Parathyroid adenoma (tissue), 2 donors: ENCODE measurements at regions not wholly inside any gene's neighbourhood (a gene's known extent, or its start where the extent isn't known, plus 50 kb on each side); places are given as distances from the start of the nearest gene placed in this dataset.
"Not testable (repeated sequence)": the region's sequence is repeated elsewhere in the genome, so short reads cannot be mapped to it uniquely, and the experiment has no call there.

Experiments
- H2AFZ ChIP-seq: fragments of 300-600 bp; sonication (generic); one replicate; pipeline ENCODE4 v1.7.0; 2017; ENCODE audit warnings: antibody characterized with exemption, mild to moderate bottlenecking
- H3K27ac ChIP-seq: fragments of 300-600 bp; sonication (generic); one replicate; pipeline ENCODE4 v1.7.0; 2017
- H3K27me3 ChIP-seq: fragments of 300-600 bp; sonication (generic); one replicate; pipeline ENCODE4 v1.7.0; 2017; ENCODE audit warnings: low read length; ENCODE audit not compliant: control insufficient read depth, insufficient read depth
- H3K36me3 ChIP-seq: fragments of 300-600 bp; sonication (generic); one replicate; pipeline ENCODE4 v1.7.0; 2017; ENCODE audit warnings: low read length; ENCODE audit not compliant: control insufficient read depth, insufficient read depth
- H3K4me1 ChIP-seq: fragments of 300-600 bp; sonication (generic); one replicate; pipeline ENCODE4 v1.7.0; 2017; ENCODE audit warnings: control low read depth
- H3K4me2 ChIP-seq: fragments of 300-600 bp; sonication (generic); one replicate; pipeline ENCODE4 v1.7.0; 2017; ENCODE audit warnings: low read length
- H3K4me3 ChIP-seq: fragments of 300-600 bp; sonication (generic); one replicate; pipeline ENCODE4 v1.7.0; 2017; ENCODE audit warnings: low read depth, low read length
- H3K79me2 ChIP-seq: fragments of 300-600 bp; sonication (generic); one replicate; pipeline ENCODE4 v1.7.0; 2017; ENCODE audit warnings: control low read depth
- H3K9ac ChIP-seq: fragments of 300-600 bp; sonication (generic); one replicate; pipeline ENCODE4 v1.7.0; 2017; ENCODE audit warnings: mild to moderate bottlenecking
- H3K9me3 ChIP-seq: fragments of 300-600 bp; sonication (generic); one replicate; pipeline ENCODE4 v1.7.0; 2017; ENCODE audit warnings: low read length; ENCODE audit not compliant: control insufficient read depth
- CTCF ChIP-seq: fragments of 300-600 bp; sonication (generic); IDR thresholded peaks from one replicate; pipeline ENCODE4 v1.7.0; 2017; ENCODE audit warnings: antibody characterized with exemption, mild to moderate bottlenecking
- donor health status: primary hyperparathyroidism.

DNA sequence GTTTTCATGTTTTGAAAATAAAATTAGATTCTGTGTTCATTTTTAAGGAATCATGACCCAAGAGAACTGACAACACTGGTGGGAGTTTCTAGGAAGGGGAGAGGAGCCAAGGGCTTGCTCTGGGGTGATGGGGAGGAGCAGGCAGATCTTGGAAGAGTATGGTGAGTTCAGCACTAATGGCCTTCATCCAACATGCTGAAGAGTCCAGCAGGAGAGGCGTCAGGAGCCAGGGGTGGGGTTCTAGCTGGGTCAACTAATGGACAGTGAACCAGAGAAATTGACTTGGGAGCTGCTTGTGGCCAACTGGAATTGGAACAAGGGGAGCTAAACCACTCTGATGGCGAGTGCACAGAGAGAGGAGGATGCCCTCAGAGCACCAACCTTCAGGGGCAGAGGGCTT lies 107.1 kb downstream of the MRPL14 start:
- H3K79me2 ChIP-seq: no peaks in the 10 kb centered on the region
- no peaks in the 10 kb centered on the region for H3K27me3 ChIP-seq
- no peaks in the 10 kb centered on the region for H3K36me3 ChIP-seq
- no peak overlapping the region for H3K27ac ChIP-seq
- H3K4me2 ChIP-seq: no peak overlapping the region
- H3K4me3 ChIP-seq: no peak overlapping the region
- no peak overlapping the region for H3K9ac ChIP-seq
- no peak overlapping the region for H2AFZ ChIP-seq
- TF ChIP-seq CTCF: no peak
- H3K4me1 ChIP-seq: no peaks in the 10 kb centered on the region
- H3K9me3 ChIP-seq: no peaks in the 10 kb centered on the region

- not testable (repeated sequence) for H3K9me3 ChIP-seq, H3K79me2 ChIP-seq, H3K4me3 ChIP-seq
These were observed 109.9 kb downstream of the MRPL14 start for GRCh38 chr6:44017307-44017706.

GRCh38 chr6:44016131-44016870 lies 111.0 kb downstream of the MRPL14 start:
- TF ChIP-seq CTCF: no peak

More at GRCh38 chr6:44017307-44017706, 109.9 kb downstream of the MRPL14 start:
- H3K36me3 ChIP-seq, H3K4me1 ChIP-seq, H3K27ac ChIP-seq, H2AFZ ChIP-seq, H3K9ac ChIP-seq, H3K4me2 ChIP-seq, H3K27me3 ChIP-seq: not testable (repeated sequence)

DNA sequence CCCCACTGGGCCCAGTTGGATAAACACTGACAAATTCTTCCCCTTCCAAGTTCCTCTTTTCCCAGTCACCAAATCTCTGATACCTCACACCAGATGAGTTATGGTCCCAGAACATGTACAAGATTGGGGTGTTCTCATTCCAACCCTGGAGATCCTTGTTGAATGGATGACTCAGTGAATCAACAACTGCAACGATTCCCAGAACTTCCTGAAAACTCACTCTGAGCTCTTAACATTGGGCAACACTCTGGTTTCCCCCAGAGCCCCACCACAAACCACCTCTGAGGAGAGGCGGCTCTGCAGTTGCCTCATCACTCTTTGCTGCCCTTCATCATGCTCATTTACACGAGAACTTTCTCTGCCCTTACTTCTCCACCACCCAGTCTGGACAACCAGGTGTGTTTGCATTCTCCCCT lies 115.2 kb downstream of the MRPL14 start:
- no peaks in the 10 kb centered on the region for H3K79me2 ChIP-seq
- H2AFZ ChIP-seq: no peak overlapping the region
- H3K9me3 ChIP-seq: no peaks in the 10 kb centered on the region
- H3K9ac ChIP-seq: no peak overlapping the region
- no peaks in the 10 kb centered on the region for H3K36me3 ChIP-seq
- H3K4me3 ChIP-seq: no peak overlapping the region
- no peak for TF ChIP-seq CTCF
- no peak overlapping the region for H3K27ac ChIP-seq
- H3K4me2 ChIP-seq: no peak overlapping the region
- no peaks in the 10 kb centered on the region for H3K27me3 ChIP-seq
- no peaks in the 10 kb centered on the region for H3K4me1 ChIP-seq

More at GRCh38 chr6:44016131-44016870, 111.0 kb downstream of the MRPL14 start:
- no peaks in the 10 kb centered on the region for H3K79me2 ChIP-seq
- H3K4me3 ChIP-seq: no peak overlapping the region
- H3K9me3 ChIP-seq: no peaks in the 10 kb centered on the region
- no peak overlapping the region for H3K4me2 ChIP-seq
- H3K9ac ChIP-seq: no peak overlapping the region
- no peaks in the 10 kb centered on the region for H3K27me3 ChIP-seq
- no peaks in the 10 kb centered on the region for H3K36me3 ChIP-seq
- no peaks in the 10 kb centered on the region for H3K4me1 ChIP-seq
- no peak overlapping the region for H2AFZ ChIP-seq
- H3K27ac ChIP-seq: no peak overlapping the region

- H3K9me3 ChIP-seq: no peaks in the 10 kb centered on the region
- no peak for TF ChIP-seq CTCF
- no peak overlapping the region for H3K27ac ChIP-seq
- H3K79me2 ChIP-seq: no peaks in the 10 kb centered on the region
- H3K4me2 ChIP-seq: no peak overlapping the region
- no peaks in the 10 kb centered on the region for H3K4me1 ChIP-seq
- H3K27me3 ChIP-seq: no peaks in the 10 kb centered on the region
- no peak overlapping the region for H2AFZ ChIP-seq
- no peak overlapping the region for H3K4me3 ChIP-seq
- H3K9ac ChIP-seq: no peak overlapping the region
- H3K36me3 ChIP-seq: no peaks in the 10 kb centered on the region
These were observed 115.8 kb downstream of the MRPL14 start for GRCh38 chr6:44011350-44011920.
